ENCODE measurements at regions not wholly inside any gene's neighbourhood (a gene's known extent, or its start where the extent isn't known, plus 50 kb on each side); places are given as distances from the start of the nearest gene placed in this dataset.

GRCh38 chr6:84282550-84282949 is 55.1 kb upstream of the CEP162 start:
- H3K9ac ChIP-seq (ENCODE audit: low read depth in 2 of 2, low read length in 2 of 2) = no peak overlapping the region
- TF ChIP-seq CTCF (IDR thresholded peaks at IDR 0.05) = no peak

GRCh38 chr6:84280639-84281038 is 53.2 kb upstream of the CEP162 start:
- no peaks in the 10 kb centered on the region for H3K27me3 ChIP-seq
- no peak for TF ChIP-seq CTCF (IDR thresholded peaks at IDR 0.05)
- H3K36me3 ChIP-seq = no peaks in the 10 kb centered on the region
- no peak overlapping the region for H3K27ac ChIP-seq
- no peak overlapping the region for H3K4me3 ChIP-seq
- no peak overlapping the region for H3K9ac ChIP-seq (ENCODE audit: low read depth in 2 of 2, low read length in 2 of 2)
- H3K4me1 ChIP-seq = no peaks in the 10 kb centered on the region
- no peaks in the 10 kb centered on the region for H3K9me3 ChIP-seq
- intact Hi-C loops (cut with DNase I) = no loop called here
- no peak for DNase-seq

More at GRCh38 chr6:84282550-84282949, 55.1 kb upstream of the CEP162 start:
- Histone ChIP-seq H3K9me3 (no peaks in the 10 kb centered on the region), H3K4me1 (no peaks in the 10 kb centered on the region), H3K4me3 (no peak overlapping the region), H3K27me3 (no peaks in the 10 kb centered on the region), H3K27ac (no peak overlapping the region), H3K36me3 (no peaks in the 10 kb centered on the region)
- DNase-seq = no peak
- intact Hi-C loops (cut with DNase I) = no loop called here

GRCh38 chr6:84280030-84280429 is 52.6 kb upstream of the CEP162 start:
- Histone ChIP-seq H3K36me3 (no peaks in the 10 kb centered on the region), H3K4me3 (no peak overlapping the region), H3K27me3 (no peaks in the 10 kb centered on the region), H3K9ac (ENCODE audit: low read depth in 2 of 2, low read length in 2 of 2) (no peak overlapping the region), H3K27ac (no peak overlapping the region), H3K4me1 (no peaks in the 10 kb centered on the region), H3K9me3 (no peaks in the 10 kb centered on the region)
- no peak for DNase-seq
- intact Hi-C loops (cut with DNase I) = no loop called here
- no peak for TF ChIP-seq CTCF (IDR thresholded peaks at IDR 0.05)

GRCh38 chr6:84278321-84278998 is 51.0 kb upstream of the CEP162 start:
- TF ChIP-seq CTCF (IDR thresholded peaks at IDR 0.05) = no peak
- DNase-seq = no peak
- Histone ChIP-seq H3K9me3 (no peaks in the 10 kb centered on the region), H3K27me3 (no peaks in the 10 kb centered on the region), H3K27ac (no peak overlapping the region), H3K36me3 (no peaks in the 10 kb centered on the region), H3K4me3 (no peak overlapping the region), H3K4me1 (no peaks in the 10 kb centered on the region), H3K9ac (ENCODE audit: low read depth in 2 of 2, low read length in 2 of 2) (no peak overlapping the region)
- intact Hi-C loops (cut with DNase I) = no loop called here
